Panc1 (cell line): ENCODE measurements at regions not wholly inside any gene's neighbourhood (a gene's known extent, or its start where the extent isn't known, plus 50 kb on each side); places are given as distances from the start of the nearest gene placed in this dataset.

Experiments
- POLR2AphosphoS5 ChIP-seq: IDR thresholded peaks from 2 replicates; pipeline ENCODE4 v1.6.1; 2012; ENCODE audit warnings: mild to moderate bottlenecking, low read depth, low read length, moderate library complexity
- SIN3A ChIP-seq: IDR thresholded peaks from 2 replicates; pipeline ENCODE4 v1.6.1; 2012; ENCODE audit warnings: low read depth, mild to moderate bottlenecking, low read length, moderate library complexity, borderline replicate concordance; ENCODE audit not compliant: insufficient read depth
- TCF7L2 ChIP-seq: IDR thresholded peaks from 2 replicates; pipeline ENCODE4 v1.6.1; 2011; ENCODE audit warnings: mild to moderate bottlenecking, low read depth, low read length, inconsistent platforms
- TF ChIP-seq, protein P1 (sequence below): fragments of 450-650 bp; IDR thresholded peaks from 2 replicates; pipeline ENCODE4 v1.5.1; 2017; ENCODE audit warnings: mild to moderate bottlenecking
- TF ChIP-seq, protein P2 (sequence below), 2 experiments: IDR thresholded peaks; 2 replicates each; pipeline ENCODE4 v1.6.1; 2011 to 2012; ENCODE audit warnings: low read depth in 2 of 2, control low read depth in 1 of 2, low read length in 1 of 2, mild to moderate bottlenecking in 1 of 2, moderate library complexity in 1 of 2; ENCODE audit not compliant: insufficient read depth in 1 of 2

DNA sequence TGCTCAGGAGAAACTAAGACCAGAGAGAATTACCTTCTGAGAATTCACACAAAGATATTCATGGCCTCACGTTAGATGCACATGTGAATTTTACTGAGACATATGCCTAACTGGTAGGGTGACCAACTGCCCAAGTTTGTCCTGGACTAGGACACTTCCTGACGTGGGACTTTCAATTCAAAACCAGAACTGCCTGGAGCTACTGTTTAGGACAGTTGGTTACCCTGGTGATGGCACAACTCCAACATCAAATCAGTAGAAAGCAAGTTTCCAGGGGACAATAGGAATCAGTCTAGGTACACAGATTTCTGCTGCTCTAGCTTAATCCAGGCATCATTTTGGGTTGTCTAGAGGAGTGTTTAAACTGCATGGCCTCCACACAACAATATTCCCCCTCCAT lies 178.7 kb downstream of the GXYLT1 start:
- TF ChIP-seq, protein P1, sequence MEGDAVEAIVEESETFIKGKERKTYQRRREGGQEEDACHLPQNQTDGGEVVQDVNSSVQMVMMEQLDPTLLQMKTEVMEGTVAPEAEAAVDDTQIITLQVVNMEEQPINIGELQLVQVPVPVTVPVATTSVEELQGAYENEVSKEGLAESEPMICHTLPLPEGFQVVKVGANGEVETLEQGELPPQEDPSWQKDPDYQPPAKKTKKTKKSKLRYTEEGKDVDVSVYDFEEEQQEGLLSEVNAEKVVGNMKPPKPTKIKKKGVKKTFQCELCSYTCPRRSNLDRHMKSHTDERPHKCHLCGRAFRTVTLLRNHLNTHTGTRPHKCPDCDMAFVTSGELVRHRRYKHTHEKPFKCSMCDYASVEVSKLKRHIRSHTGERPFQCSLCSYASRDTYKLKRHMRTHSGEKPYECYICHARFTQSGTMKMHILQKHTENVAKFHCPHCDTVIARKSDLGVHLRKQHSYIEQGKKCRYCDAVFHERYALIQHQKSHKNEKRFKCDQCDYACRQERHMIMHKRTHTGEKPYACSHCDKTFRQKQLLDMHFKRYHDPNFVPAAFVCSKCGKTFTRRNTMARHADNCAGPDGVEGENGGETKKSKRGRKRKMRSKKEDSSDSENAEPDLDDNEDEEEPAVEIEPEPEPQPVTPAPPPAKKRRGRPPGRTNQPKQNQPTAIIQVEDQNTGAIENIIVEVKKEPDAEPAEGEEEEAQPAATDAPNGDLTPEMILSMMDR, result no peak
- no peak for TF ChIP-seq SIN3A
- TF ChIP-seq POLR2AphosphoS5, result no peak
- TF ChIP-seq, protein P2, sequence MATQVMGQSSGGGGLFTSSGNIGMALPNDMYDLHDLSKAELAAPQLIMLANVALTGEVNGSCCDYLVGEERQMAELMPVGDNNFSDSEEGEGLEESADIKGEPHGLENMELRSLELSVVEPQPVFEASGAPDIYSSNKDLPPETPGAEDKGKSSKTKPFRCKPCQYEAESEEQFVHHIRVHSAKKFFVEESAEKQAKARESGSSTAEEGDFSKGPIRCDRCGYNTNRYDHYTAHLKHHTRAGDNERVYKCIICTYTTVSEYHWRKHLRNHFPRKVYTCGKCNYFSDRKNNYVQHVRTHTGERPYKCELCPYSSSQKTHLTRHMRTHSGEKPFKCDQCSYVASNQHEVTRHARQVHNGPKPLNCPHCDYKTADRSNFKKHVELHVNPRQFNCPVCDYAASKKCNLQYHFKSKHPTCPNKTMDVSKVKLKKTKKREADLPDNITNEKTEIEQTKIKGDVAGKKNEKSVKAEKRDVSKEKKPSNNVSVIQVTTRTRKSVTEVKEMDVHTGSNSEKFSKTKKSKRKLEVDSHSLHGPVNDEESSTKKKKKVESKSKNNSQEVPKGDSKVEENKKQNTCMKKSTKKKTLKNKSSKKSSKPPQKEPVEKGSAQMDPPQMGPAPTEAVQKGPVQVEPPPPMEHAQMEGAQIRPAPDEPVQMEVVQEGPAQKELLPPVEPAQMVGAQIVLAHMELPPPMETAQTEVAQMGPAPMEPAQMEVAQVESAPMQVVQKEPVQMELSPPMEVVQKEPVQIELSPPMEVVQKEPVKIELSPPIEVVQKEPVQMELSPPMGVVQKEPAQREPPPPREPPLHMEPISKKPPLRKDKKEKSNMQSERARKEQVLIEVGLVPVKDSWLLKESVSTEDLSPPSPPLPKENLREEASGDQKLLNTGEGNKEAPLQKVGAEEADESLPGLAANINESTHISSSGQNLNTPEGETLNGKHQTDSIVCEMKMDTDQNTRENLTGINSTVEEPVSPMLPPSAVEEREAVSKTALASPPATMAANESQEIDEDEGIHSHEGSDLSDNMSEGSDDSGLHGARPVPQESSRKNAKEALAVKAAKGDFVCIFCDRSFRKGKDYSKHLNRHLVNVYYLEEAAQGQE (IDR thresholded peaks at IDR 0.05; ENCODE audit: insufficient read depth in 1 of 2, low read depth in 2 of 2, low read length in 1 of 2), result no peak
- no peak for TF ChIP-seq TCF7L2
